GM18907 (cell line): ENCODE measurements at regions not wholly inside any gene's neighbourhood (a gene's known extent, or its start where the extent isn't known, plus 50 kb on each side); places are given as distances from the start of the nearest gene placed in this dataset.

Experiments used
- ATAC-seq: cut with Tn5 transposase; IDR thresholded peaks from one replicate; pipeline ENCODE4 v1.9.1; 2021; ENCODE audit warnings: mild to moderate bottlenecking, moderate library complexity; ENCODE audit not compliant: unreplicated experiment

DNA sequence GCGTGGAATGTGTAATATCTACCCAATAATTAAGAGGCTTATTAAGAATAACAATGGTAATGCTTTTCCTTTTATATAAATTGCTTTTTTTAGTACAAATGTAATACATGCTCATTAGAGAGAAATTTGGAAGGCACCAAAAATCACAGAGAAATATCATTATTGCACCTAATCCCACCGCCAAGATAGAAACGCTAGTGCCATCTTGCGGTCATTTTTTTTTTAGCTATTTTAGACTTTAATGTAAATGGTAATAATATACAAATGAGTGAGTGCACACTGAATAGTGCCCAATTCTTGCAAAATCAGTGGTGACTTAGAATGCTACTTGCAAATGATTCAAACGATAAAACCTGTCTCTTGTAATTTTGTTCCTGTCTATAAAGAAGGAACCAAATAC lies 576.8 kb upstream of the TMEM132C start:
- no peak for ATAC-seq

DNA sequence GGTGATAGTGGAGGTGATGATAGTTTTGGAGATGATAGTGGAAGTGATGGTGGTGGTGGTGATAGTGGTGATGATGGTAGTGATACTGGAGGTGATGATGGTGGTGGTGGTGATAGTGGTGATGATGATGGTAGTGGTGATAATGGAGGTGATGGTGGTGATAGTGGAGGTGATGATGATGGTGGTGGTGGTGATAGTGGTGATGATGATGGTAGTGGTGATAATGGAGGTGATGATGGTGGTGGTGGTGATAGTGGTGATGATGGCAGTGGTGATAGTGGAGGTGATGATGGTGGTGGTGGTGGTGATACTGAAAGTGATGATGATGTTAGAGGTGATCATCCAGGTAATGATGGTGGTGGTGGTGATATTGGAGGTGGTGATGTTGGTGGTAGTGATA lies 570.0 kb upstream of the TMEM132C start:
- ATAC-seq: no peak

DNA sequence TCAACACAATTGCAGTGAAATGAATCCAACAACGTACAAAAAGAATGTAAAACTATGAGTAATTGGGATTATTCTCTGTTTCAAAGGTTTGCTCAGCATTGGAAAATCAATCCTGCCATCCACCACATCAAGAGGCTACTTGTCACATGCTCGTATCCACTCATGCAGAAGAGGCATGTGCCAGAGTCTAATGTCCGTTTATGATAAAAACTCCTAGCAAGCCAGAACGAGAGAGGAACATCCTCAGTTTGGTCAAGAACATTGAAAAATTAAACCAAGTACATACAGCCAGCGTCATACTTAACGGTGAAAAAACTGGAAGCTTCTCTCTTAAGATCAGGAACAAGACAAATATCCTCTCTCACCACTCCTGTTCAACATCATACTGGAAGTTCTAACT lies 563.9 kb upstream of the TMEM132C start:
- ATAC-seq: no peak

DNA sequence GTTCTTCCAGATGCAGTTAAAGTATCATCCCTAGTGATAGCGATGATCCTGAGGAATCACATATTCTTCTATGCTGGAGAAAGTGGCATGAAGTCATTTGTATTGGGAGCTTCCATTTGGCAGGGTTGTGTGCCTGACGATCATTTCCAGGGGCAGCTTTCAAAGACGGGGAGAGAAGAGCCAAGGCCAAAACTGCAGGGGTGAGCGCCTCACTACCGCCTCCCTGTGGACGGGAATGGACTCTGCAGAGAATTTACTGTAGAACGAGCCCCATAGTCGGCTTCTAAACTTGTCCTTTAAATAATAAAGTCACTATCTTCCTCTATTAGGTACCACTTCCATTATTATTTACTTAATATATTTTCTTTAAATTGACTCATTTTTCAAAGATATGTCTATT lies 555.9 kb upstream of the TMEM132C start:
- no peak for ATAC-seq

DNA sequence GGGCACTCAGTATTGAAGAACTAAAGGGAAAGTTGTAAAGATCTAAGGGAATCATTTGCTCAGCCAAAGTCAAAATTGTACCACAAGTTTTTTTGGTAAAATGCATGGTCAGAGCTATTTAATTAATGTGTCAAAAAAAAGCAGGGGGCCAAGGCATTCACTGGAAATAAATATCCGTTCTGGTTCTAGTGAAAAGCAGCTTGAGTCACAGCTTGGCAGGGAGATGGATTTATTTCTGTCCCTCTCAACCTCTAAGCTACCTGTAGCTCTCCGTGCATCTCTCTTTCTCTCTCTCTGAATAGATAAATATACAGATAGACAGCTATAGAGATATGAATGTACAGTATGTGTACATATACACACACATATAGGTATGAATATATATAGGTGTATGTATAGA lies 554.4 kb upstream of the TMEM132C start:
- ATAC-seq: no peak

DNA sequence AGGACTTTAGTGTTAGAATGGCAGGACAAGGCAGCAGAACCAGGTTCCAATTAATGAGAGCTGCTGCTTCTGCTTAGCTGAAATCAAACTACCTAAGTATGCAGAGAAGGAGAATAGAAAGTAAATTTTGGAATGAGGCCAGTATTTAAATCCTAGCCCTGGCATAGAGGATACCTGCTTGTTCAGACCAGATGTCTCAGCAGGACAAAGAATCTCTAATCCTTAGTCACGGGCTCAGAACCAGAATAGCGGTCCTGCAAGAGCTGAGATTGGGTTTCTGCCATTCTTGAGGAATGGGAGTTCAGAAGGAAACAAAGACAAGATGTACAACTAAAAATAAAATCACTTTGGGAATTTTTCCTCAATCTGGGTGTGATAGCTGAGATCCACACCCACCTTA lies 550.8 kb upstream of the TMEM132C start:
- no peak for ATAC-seq

DNA sequence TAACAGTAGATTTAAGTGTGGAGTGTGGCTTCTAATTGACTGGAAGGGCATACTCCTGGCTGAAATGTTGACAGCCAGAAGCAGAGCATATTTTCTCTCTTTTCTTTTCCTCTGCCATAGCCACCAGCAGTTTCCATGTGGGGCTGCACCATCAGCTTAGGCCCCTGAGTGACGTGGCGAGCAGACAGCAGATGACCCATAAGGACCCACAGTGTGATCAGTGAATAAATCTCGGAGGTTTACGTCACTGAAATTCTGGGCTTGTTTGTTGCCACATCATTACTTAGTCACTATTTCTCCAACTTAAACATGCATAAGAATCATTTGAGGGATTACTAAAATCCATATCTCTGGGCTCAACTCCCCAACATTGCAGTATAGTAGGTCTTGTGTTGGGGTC lies 549.7 kb upstream of the TMEM132C start:
- ATAC-seq: no peak

DNA sequence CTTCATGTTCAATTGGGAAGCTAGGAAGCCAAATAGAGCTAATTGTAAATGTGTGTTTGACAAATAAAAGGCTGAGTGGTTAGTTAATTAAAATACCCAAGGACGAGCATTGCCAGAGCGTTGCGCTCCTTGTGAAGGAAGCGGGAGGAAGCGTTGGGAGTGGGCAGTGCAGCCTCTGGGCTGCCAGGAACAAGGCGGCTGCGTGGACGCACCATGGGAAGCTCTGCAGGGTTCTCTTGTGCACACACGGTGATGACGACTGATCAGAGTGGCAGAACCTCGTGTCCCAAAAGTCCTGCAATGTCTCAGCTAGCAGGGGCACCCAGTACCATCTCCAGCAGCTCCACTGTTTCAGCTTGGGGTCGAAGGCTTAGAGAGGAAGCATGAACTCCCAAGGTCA lies 546.6 kb upstream of the TMEM132C start:
- no peak for ATAC-seq

DNA sequence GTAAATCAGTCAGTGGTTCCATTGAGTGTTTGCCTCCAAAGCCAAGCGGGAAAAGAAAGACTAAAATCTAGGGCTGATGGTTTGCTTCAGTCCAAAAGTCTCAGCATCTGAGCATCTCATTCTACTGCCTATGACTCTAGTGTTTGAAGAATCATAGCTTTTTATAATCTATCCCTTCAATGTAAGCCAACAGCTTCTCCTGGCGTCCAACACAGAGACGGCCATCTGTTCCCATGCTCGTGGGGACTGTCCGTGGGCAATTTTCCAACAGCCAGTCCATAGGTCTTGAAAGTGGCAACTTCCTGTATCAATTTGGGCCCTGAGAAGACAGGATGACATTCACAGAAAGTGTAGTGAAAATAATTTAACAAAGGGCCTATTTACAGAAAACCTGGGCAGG lies 544.4 kb upstream of the TMEM132C start:
- ATAC-seq: no peak

DNA sequence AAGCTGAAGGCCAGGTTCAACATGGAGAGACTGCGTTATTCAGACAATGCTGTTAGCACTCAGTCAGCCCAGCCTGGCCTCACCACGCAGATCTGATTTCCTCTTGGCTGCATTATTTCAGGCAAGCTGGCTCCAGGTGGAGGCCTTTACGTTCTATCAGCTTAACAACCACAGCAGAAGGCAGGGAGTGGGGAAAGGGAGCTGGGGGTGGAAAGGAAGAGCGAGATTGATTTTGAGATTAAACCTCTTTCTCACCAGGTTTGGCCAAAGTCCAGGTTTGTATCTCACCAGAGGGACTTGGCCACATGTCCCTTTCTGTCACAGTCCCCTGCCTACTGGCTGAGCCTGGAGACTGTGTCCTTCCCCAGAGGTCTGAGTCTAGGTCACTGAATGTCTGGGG lies 543.7 kb upstream of the TMEM132C start:
- no peak for ATAC-seq

DNA sequence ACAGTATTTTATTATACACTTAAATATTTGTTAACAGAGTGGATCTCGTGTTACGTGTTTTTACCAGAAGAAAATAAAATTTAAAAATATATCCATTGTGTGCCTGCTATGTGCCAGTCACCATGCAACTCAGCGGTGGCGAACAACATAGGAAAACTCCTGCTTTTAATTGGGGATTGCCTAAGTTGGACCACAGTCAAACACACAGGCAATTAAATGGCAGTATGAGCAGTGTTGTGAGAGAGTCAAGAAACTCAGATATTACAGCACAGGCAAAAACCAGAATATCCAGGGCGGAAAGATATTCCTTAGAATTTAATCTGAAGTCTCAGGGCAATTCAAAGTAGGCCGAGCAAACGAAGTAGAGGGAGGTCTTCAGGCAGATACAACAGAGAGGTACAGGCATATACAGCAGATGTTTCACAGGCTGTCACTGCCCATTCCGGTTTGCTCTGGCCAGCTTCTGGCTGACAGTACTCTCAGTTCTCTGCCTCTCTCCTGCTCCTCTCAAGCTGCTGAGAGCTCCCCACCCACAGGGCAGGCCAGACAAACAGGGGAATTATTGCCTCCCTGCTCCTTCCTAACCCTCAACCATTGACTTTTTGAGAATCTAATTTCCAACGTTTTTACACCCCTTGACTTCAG lies 540.2 kb upstream of the TMEM132C start:
- ATAC-seq: no peak

DNA sequence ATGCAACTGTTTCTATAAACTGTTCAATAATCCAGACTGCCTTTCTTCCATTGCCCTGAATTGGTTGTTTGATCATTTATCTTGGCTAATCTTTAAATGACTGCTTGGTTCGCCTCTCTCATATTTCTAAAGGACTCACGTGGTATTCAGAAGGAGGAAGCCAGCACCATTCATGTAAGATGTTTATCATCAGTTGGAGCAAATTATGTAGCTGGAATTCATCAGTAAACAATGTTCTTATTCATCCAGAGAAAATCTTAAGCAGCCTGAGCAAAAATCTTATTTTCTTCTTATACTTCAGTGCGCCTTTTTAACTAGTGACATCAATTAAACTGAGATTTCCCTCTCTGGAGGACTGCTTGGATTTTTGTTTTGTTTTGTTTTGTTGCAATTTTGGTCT lies 538.7 kb upstream of the TMEM132C start:
- no peak for ATAC-seq

DNA sequence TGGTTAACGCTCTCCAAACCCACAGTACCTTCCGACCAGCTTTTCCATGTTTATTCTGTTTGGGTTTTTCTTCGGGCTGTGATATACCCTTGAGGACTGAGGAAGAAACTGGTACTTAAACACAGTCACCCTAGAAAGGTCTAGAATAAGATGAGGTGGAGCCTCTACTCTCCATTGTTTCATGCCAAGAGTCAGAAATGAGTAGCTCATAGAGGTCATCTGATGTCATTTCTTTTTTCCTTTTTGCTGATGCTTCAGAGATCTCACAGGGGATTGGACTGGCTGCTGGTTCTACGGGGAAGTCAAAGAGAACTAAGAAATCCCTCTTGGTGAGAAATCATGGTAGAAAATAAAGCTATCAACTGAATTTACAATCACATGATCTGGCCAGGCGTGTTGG lies 538.2 kb upstream of the TMEM132C start:
- no peak for ATAC-seq

DNA sequence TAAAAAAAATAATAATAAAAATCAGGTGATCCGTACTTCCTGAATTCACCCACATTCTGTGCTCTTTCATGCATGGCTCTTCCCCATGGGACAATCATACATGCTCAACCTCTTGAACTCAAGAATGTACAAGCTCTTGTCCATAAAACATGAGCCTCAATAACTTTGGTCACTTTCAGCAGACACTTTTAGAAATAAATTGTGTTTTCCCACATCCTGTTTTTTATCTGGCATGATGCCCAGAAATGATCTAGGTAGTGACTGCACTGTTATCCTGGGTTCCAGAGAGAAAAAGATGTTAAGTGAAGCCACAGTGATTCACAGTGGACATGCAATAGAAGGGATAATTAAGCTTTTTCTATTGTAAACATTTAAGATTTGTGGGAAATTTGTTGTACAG lies 537.6 kb upstream of the TMEM132C start:
- no peak for ATAC-seq

DNA sequence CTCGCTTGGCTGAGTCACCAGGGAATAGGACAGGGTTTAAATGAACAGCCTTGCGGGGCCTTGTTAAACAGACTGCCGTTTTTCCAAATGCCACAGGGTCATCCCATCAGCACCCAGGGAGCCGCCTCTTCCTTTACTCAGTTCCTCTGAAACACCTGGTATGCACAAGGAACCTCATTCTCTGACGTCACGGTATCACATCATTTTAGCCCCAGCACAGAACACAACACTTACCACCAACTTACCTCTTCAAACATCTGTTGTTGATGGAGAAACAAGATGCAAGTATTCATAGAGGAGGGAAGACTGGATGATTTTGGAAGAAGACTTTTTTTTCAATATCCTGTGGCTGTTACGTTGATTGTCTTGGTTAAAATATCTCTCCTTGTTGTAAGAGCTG lies 535.3 kb upstream of the TMEM132C start:
- no peak for ATAC-seq

DNA sequence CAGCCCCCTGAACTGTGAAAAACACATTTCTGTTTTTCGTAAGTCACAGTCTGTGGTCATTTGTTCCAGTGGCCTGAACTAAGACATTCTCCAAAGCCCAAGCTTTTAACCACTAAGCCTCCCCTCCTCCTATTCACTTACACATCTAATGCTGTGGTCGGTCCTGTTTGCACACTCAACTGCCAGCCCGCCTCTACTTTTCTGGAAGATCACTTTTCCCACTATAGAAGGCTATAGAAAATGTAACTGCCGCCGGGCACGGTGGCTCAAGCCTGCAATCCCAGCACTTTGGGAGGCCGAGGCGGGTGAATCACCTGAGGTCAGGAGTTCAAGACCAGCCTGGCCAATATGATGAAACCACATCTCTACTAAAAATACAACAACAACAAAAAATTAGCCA lies 524.7 kb upstream of the TMEM132C start:
- ATAC-seq: no peak

DNA sequence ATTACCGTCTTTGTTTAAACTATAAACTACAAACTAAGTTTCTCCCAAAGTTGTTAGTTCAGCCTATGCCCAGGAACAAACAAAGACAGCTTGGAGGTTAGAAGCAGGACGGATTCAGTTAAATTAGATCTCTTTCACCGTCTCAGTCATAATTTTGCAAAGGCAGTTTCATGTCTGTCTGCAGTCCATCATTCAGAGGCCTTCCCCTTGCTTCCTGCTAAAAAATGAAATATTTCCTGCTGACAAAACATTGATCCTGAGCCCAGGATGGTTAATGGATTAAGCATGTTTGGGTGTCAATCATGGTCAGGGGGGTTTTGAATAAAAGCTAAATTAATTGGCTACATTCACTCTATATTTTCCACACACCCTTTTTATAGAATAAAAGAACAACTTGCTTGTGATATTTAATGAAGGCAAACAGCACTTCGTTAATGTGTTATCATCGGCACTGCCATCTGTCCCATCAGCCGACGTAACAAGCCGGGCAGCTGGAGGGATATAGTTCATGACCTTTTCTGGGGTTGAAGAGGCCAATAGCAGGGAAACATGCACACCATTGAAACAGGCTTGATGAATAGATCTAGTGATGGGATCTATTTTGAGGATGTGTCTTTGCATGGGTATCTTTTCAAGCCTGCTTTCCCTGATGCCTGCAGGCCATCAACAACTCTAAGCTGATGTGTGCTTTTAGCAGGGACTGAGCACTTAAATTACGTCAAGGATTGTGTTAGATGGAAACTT lies 521.3 kb upstream of the TMEM132C start:
- no peak for ATAC-seq

DNA sequence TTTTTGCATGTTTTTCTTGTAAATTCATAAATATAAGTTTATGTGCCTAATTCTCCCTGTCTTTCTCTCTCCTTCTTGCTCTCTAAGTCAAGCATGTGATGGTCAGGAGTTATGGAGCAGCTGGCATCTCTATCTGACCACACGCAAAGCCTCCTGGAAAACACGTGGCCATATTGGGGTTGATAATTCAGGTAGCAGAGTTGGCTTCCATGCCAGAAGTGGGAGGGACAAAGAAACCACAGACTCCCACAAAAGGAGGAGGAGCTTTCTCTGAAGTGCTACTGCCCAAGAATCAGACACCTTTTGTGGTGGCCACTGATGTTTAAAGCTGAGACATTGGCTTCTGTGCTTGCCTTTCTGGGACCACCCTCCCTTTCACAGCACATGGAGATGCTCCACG lies 517.6 kb upstream of the TMEM132C start:
- ATAC-seq: no peak

DNA sequence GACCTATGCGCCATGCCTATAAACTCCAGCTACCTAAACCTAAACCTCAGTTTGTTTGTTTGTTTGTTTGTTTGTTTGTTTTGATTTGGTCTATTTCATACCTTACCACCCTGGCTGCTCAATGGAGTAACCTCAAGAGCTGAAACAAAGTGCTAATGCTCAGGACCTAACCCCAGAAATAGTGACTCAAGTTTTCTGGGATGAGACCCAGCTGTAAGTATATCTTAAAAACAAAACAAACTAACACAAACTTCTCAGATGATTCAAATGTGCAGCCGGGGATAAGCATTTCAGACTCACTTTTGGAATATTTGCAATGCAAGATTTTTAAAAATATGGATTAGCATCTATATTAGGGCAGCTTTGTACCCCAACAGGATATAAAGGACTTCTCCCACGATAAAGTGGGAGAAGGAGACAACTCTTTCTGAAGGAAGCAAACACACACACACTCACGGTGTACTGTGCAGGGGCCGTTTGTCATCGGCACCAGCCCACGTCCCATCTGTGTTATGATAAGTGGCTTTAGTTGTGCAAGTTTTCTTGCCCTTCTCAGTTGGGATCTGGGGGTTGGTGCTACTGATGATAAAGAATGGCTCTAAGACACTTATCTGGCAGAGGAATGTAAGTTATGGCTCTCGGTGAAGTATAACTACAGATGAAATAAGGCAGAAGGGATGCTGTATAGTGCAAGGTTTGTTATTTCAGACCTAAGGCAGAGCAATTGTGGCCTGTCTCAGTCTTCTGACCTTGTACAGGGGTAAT lies 516.7 kb upstream of the TMEM132C start:
- no peak for ATAC-seq

DNA sequence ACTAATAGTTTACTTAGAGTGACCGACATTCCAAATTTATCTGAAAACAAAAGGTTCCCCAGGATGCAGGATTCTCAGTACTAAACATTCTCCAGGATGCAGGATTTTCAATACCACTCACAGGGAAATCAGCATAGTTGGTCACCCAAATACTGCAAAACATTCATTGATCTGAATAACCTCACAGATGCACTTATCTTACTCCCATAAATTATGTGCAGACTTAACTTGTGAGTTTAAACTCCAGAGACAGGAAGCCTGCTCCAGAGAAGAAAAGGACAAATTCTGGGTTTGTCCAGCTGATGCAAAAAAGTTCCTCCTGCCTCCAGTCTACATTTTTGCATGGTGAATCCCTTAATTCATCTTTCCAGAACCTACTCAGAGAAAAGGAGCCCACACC lies 514.2 kb upstream of the TMEM132C start:
- ATAC-seq: no peak

DNA sequence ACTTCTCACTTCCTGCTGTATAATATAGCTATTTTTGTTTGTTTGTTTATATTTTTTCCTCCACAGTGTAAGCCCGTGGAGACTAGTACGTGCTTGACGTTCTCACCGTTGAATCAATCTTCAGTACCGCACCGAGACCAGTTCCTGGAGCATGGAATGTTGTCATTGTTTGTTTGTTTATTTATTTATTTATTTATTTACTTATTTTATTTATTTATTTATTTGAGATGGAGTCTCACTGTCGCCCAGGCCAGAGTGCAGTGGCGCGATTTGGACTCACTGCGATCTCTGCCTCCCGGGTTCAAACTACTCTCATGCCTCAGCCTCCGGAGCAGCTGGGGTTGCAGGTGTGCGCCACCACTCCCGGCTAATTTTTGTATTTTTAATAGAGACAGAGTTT lies 506.6 kb upstream of the TMEM132C start:
- ATAC-seq: no peak

DNA sequence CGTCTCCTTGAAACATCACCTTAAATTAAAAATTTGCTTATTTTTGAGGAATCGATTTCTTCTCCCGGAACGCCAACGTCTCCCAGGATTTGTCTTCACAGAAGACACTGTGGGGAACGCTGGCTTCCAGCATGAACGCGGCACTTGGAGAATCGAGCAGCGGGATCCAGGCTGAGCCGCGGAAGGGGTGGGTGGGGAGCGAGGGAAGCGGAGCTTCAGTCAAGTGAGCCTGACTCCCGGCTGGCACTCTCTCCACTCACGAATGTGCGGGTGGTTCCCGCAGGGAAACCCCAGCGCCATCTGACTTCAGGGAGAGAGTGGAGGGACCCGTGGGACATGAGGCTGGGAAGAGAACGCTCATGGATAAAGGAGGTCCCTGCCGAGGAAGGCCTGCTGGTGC lies 506.0 kb upstream of the TMEM132C start:
- ATAC-seq: no peak
